ENCODE measurements at regions not wholly inside any gene's neighbourhood (a gene's known extent, or its start where the extent isn't known, plus 50 kb on each side); places are given as distances from the start of the nearest gene placed in this dataset.
A peak's percentile ranks its signal among the peaks of the same experiment; 100 is the strongest.
"Not testable (repeated sequence)": the region's sequence is repeated elsewhere in the genome, so short reads cannot be mapped to it uniquely, and the experiment has no call there.

GRCh38 chr3:35908366-35909232, 269.3 kb downstream of the ARPP21 start:
- no peaks in the 10 kb centered on the region for H3K36me3 Mint-ChIP-seq
- peaks cover 2% of the 10 kb centered on the region for H3K4me1 Mint-ChIP-seq
- H3K4me3 Mint-ChIP-seq: no peak overlapping the region
- H3K9me3 Mint-ChIP-seq: peaks cover 4% of the 10 kb centered on the region
- no peak overlapping the region for H3K27ac Mint-ChIP-seq
- DNase-seq (ENCODE audit: low spot score in 2 of 2, unreplicated experiment in 2 of 2): peak; percentile 28 to 59
- peak; percentile 78 for TF ChIP-seq CTCF (IDR thresholded peaks at IDR 0.05; ENCODE audit: unreplicated experiment)
- no peaks in the 10 kb centered on the region for H3K27me3 Mint-ChIP-seq (ENCODE audit: low read depth)

GRCh38 chr3:35919160-35919559, 279.8 kb downstream of the ARPP21 start:
- H3K4me1 Mint-ChIP-seq: peaks cover 2% of the 10 kb centered on the region
- no peak overlapping the region for H3K4me3 Mint-ChIP-seq
- no peak overlapping the region for H3K27ac Mint-ChIP-seq

GRCh38 chr3:35921718-35922117, 282.4 kb downstream of the ARPP21 start:
- no peak for TF ChIP-seq CTCF (IDR thresholded peaks at IDR 0.05; ENCODE audit: unreplicated experiment)
- H3K27me3 Mint-ChIP-seq (ENCODE audit: low read depth): no peaks in the 10 kb centered on the region
- peaks cover 46% of the 10 kb centered on the region for H3K9me3 Mint-ChIP-seq
- no peak overlapping the region for H3K27ac Mint-ChIP-seq
- H3K4me1 Mint-ChIP-seq: peaks cover 4% of the 10 kb centered on the region
- H3K4me3 Mint-ChIP-seq: no peak overlapping the region
- H3K36me3 Mint-ChIP-seq: peaks cover 5% of the 10 kb centered on the region
- no peak for DNase-seq (ENCODE audit: low spot score in 2 of 2, unreplicated experiment in 2 of 2)

More at GRCh38 chr3:35919160-35919559, 279.8 kb downstream of the ARPP21 start:
- Mint-ChIP-seq H3K27me3 (ENCODE audit: low read depth) (no peaks in the 10 kb centered on the region), H3K36me3 (peaks cover 5% of the 10 kb centered on the region), H3K9me3 (peaks cover 45% of the 10 kb centered on the region)
- no peak for DNase-seq (ENCODE audit: low spot score in 2 of 2, unreplicated experiment in 2 of 2)
- no peak for TF ChIP-seq CTCF (IDR thresholded peaks at IDR 0.05; ENCODE audit: unreplicated experiment)

GRCh38 chr3:35924070-35924469, 284.7 kb downstream of the ARPP21 start:
- not testable (repeated sequence) for DNase-seq (ENCODE audit: low spot score in 2 of 2, unreplicated experiment in 2 of 2); H3K36me3 Mint-ChIP-seq; H3K4me1 Mint-ChIP-seq; H3K27me3 Mint-ChIP-seq (ENCODE audit: low read depth); H3K27ac Mint-ChIP-seq; H3K4me3 Mint-ChIP-seq
- peaks cover 31% of the 10 kb centered on the region for H3K9me3 Mint-ChIP-seq

GRCh38 chr3:35927441-35927840, 288.1 kb downstream of the ARPP21 start:
- H3K27ac Mint-ChIP-seq: no peak overlapping the region
- H3K27me3 Mint-ChIP-seq (ENCODE audit: low read depth): no peaks in the 10 kb centered on the region
- H3K9me3 Mint-ChIP-seq: peaks cover 6% of the 10 kb centered on the region
- no peaks in the 10 kb centered on the region for H3K36me3 Mint-ChIP-seq
- TF ChIP-seq CTCF (IDR thresholded peaks at IDR 0.05; ENCODE audit: unreplicated experiment): no peak
- no peak overlapping the region for H3K4me3 Mint-ChIP-seq
- DNase-seq (ENCODE audit: low spot score in 2 of 2, unreplicated experiment in 2 of 2): no peak
- peaks cover 23% of the 10 kb centered on the region for H3K4me1 Mint-ChIP-seq

- no peaks in the 10 kb centered on the region for H3K36me3 Mint-ChIP-seq
- H3K4me3 Mint-ChIP-seq: no peak overlapping the region
- H3K27me3 Mint-ChIP-seq (ENCODE audit: low read depth): no peaks in the 10 kb centered on the region
- no peak overlapping the region for H3K27ac Mint-ChIP-seq
- DNase-seq (ENCODE audit: low spot score in 2 of 2, unreplicated experiment in 2 of 2): no peak
- peaks cover 6% of the 10 kb centered on the region for H3K9me3 Mint-ChIP-seq
- no peak for TF ChIP-seq CTCF (IDR thresholded peaks at IDR 0.05; ENCODE audit: unreplicated experiment)
- peaks cover 31% of the 10 kb centered on the region for H3K4me1 Mint-ChIP-seq
Observed at GRCh38 chr3:35929158-35929557, 289.8 kb downstream of the ARPP21 start.

All from mesothelial cell of epicardium (in vitro differentiated cells).